ENCODE measurements at regions not wholly inside any gene's neighbourhood (a gene's known extent, or its start where the extent isn't known, plus 50 kb on each side); places are given as distances from the start of the nearest gene placed in this dataset.
A peak's percentile ranks its signal among the peaks of the same experiment; 100 is the strongest.

GRCh38 chr13:104571161-104571892, 1505.1 kb upstream of the SLC10A2 start:
- no peak overlapping the region for H3K4me3 ChIP-seq (ENCODE audit: control insufficient read depth, low read depth, low read length)
- no peak for DNase-seq (ENCODE audit: low read depth)
- TF ChIP-seq, protein P1, sequence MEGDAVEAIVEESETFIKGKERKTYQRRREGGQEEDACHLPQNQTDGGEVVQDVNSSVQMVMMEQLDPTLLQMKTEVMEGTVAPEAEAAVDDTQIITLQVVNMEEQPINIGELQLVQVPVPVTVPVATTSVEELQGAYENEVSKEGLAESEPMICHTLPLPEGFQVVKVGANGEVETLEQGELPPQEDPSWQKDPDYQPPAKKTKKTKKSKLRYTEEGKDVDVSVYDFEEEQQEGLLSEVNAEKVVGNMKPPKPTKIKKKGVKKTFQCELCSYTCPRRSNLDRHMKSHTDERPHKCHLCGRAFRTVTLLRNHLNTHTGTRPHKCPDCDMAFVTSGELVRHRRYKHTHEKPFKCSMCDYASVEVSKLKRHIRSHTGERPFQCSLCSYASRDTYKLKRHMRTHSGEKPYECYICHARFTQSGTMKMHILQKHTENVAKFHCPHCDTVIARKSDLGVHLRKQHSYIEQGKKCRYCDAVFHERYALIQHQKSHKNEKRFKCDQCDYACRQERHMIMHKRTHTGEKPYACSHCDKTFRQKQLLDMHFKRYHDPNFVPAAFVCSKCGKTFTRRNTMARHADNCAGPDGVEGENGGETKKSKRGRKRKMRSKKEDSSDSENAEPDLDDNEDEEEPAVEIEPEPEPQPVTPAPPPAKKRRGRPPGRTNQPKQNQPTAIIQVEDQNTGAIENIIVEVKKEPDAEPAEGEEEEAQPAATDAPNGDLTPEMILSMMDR (IDR thresholded peaks at IDR 0.05; ENCODE audit: control insufficient read depth, insufficient read depth, low read depth, low read length, missing control alignments) = peak; percentile 49

GRCh38 chr13:104567114-104567513, 1500.9 kb upstream of the SLC10A2 start:
- H3K4me3 ChIP-seq (ENCODE audit: control insufficient read depth, low read depth, low read length) = no peak overlapping the region
- TF ChIP-seq, protein P1 (IDR thresholded peaks at IDR 0.05; ENCODE audit: control insufficient read depth, insufficient read depth, low read depth, low read length, missing control alignments) = no peak
- no peak for DNase-seq (ENCODE audit: low read depth)

DNA sequence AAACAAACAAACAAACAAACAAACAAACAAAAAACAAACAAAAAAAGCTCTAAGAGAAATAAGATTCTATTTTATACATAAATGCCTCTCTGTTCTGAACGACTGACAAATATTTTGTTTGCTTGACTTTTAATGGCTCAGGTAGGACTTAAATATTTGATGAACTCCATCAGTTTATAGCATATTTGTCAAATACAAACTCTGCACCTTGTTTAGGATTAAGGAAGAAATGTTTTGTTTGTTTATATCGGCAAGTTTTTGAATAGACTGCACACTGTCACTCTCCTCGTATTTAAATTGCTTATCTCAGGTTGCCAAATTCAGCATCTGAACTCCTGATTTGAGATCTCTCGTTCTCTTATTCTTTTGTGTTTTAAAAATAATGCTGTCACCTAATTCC, 1499.7 kb upstream of the SLC10A2 start:
- DNase-seq (ENCODE audit: low read depth) = no peak
- TF ChIP-seq, protein P1 (IDR thresholded peaks at IDR 0.05; ENCODE audit: control insufficient read depth, insufficient read depth, low read depth, low read length, missing control alignments) = no peak
- no peak overlapping the region for H3K4me3 ChIP-seq (ENCODE audit: control insufficient read depth, low read depth, low read length)

- H3K4me3 ChIP-seq (ENCODE audit: control insufficient read depth, low read depth, low read length) = no peak overlapping the region
- TF ChIP-seq, protein P1 (IDR thresholded peaks at IDR 0.05; ENCODE audit: control insufficient read depth, insufficient read depth, low read depth, low read length, missing control alignments) = no peak
- no peak for DNase-seq (ENCODE audit: low read depth)
Observed at GRCh38 chr13:104553896-104554295, 1487.7 kb upstream of the SLC10A2 start.

- TF ChIP-seq, protein P1 (IDR thresholded peaks at IDR 0.05; ENCODE audit: control insufficient read depth, insufficient read depth, low read depth, low read length, missing control alignments) = no peak
- DNase-seq (ENCODE audit: low read depth) = no peak
- H3K4me3 ChIP-seq (ENCODE audit: control insufficient read depth, low read depth, low read length) = no peak overlapping the region
Observed at GRCh38 chr13:104553186-104553585, 1487.0 kb upstream of the SLC10A2 start.

GRCh38 chr13:104534847-104535246, 1468.6 kb upstream of the SLC10A2 start:
- TF ChIP-seq, protein P1 (IDR thresholded peaks at IDR 0.05; ENCODE audit: control insufficient read depth, insufficient read depth, low read depth, low read length, missing control alignments) = no peak
- no peak for DNase-seq (ENCODE audit: low read depth)
- H3K4me3 ChIP-seq (ENCODE audit: control insufficient read depth, low read depth, low read length) = no peak overlapping the region

All from AG09309 (cell line).